HG03039 (cell line): ENCODE measurements at regions not wholly inside any gene's neighbourhood (a gene's known extent, or its start where the extent isn't known, plus 50 kb on each side); places are given as distances from the start of the nearest gene placed in this dataset.
"Not testable (repeated sequence)": the region's sequence is repeated elsewhere in the genome, so short reads cannot be mapped to it uniquely, and the experiment has no call there.

Source experiments
- ATAC-seq: cut with Tn5 transposase; IDR thresholded peaks from one replicate; pipeline ENCODE4 v1.9.1; 2021; ENCODE audit warnings: mild to moderate bottlenecking, moderate library complexity; ENCODE audit not compliant: unreplicated experiment

- no peak for ATAC-seq
These were observed 108.4 kb upstream of the ATXN3L start for GRCh38 chrX:13428053-13428786.

GRCh38 chrX:13427441-13428052 is 107.7 kb upstream of the ATXN3L start:
- no peak for ATAC-seq

- no peak for ATAC-seq
These were observed 100.8 kb upstream of the ATXN3L start for GRCh38 chrX:13420545-13421183.

- no peak for ATAC-seq
These were observed 100.1 kb upstream of the ATXN3L start for GRCh38 chrX:13419918-13420317.

GRCh38 chrX:13419276-13419675 is 99.4 kb upstream of the ATXN3L start:
- ATAC-seq = no peak

GRCh38 chrX:13418126-13419097 is 98.6 kb upstream of the ATXN3L start:
- ATAC-seq = no peak

- ATAC-seq = no peak
These were observed 95.7 kb upstream of the ATXN3L start for GRCh38 chrX:13415509-13415908.

- ATAC-seq = no peak
These were observed 94.3 kb upstream of the ATXN3L start for GRCh38 chrX:13414006-13414647.

- no peak for ATAC-seq
These were observed 92.4 kb upstream of the ATXN3L start for GRCh38 chrX:13412208-13412600.

GRCh38 chrX:13411496-13412207 is 91.8 kb upstream of the ATXN3L start:
- no peak for ATAC-seq

GRCh38 chrX:13408599-13408998 is 88.7 kb upstream of the ATXN3L start:
- ATAC-seq = not testable (repeated sequence)

GRCh38 chrX:13404777-13405176 is 84.9 kb upstream of the ATXN3L start:
- not testable (repeated sequence) for ATAC-seq

GRCh38 chrX:13404364-13404763 is 84.5 kb upstream of the ATXN3L start:
- no peak for ATAC-seq

GRCh38 chrX:13401724-13402123 is 81.9 kb upstream of the ATXN3L start:
- no peak for ATAC-seq

- ATAC-seq = no peak
These were observed 79.0 kb upstream of the ATXN3L start for GRCh38 chrX:13398839-13399238.

GRCh38 chrX:13397878-13398818 is 78.3 kb upstream of the ATXN3L start:
- no peak for ATAC-seq

- ATAC-seq = no peak
These were observed 77.1 kb upstream of the ATXN3L start for GRCh38 chrX:13396924-13397323.

- ATAC-seq = no peak
These were observed 69.6 kb upstream of the ATXN3L start for GRCh38 chrX:13389501-13389900.
